GM18505 (cell line): ENCODE measurements at regions not wholly inside any gene's neighbourhood (a gene's known extent, or its start where the extent isn't known, plus 50 kb on each side); places are given as distances from the start of the nearest gene placed in this dataset.

Experiments
- ATAC-seq: cut with Tn5 transposase; IDR thresholded peaks from one replicate; pipeline ENCODE4 v1.9.1; 2021; ENCODE audit not compliant: unreplicated experiment
- POLR2A ChIP-seq: IDR thresholded peaks from 4 replicates; pipeline ENCODE4 v1.6.1; 2011; ENCODE audit warnings: borderline replicate concordance; ENCODE audit not compliant: insufficient read depth, insufficient read length; ENCODE audit errors: extremely low read depth

- no peak for ATAC-seq
- TF ChIP-seq POLR2A = no peak
Observed at GRCh38 chr4:175456131-175456530, 355.9 kb downstream of the GPM6A start.

DNA sequence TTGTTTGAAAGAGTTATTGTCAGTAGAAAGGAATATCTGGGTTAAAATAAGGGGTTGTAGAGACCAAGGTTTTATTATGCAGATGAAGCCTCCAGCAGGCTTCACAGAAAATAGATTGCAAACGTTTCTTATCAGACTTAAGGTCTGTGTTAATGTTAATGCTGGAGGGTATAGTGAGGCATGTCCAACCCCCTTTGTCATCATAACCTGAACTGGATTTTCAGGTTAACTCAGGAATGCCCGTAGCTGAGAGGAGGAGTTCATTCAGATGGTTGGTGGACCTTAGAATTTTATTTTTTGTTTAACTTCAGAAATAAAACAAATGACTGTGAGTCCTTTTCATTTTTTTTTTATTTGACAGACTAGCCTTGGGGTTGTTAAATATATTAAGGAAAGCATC is 354.1 kb downstream of the GPM6A start:
- TF ChIP-seq POLR2A = no peak
- ATAC-seq = no peak

- TF ChIP-seq POLR2A = no peak
- ATAC-seq = no peak
Observed at GRCh38 chr4:175459571-175459970, 352.5 kb downstream of the GPM6A start.

- no peak for ATAC-seq
- no peak for TF ChIP-seq POLR2A
Observed at GRCh38 chr4:175460414-175460813, 351.6 kb downstream of the GPM6A start.

GRCh38 chr4:175469514-175469913 is 342.6 kb downstream of the GPM6A start:
- no peak for TF ChIP-seq POLR2A
- no peak for ATAC-seq

- no peak for ATAC-seq
- TF ChIP-seq POLR2A = no peak
Observed at GRCh38 chr4:175470131-175470530, 341.9 kb downstream of the GPM6A start.

GRCh38 chr4:175480404-175480803 is 331.7 kb downstream of the GPM6A start:
- ATAC-seq = no peak
- no peak for TF ChIP-seq POLR2A

GRCh38 chr4:175499735-175500352 is 312.2 kb downstream of the GPM6A start:
- no peak for TF ChIP-seq POLR2A
- no peak for ATAC-seq

- TF ChIP-seq POLR2A = no peak
- ATAC-seq = no peak
Observed at GRCh38 chr4:175504318-175504717, 307.7 kb downstream of the GPM6A start.

- TF ChIP-seq POLR2A = no peak
- ATAC-seq = no peak
Observed at GRCh38 chr4:175509320-175509719, 302.7 kb downstream of the GPM6A start.

GRCh38 chr4:175511861-175512260 is 300.2 kb downstream of the GPM6A start:
- ATAC-seq = no peak
- no peak for TF ChIP-seq POLR2A

DNA sequence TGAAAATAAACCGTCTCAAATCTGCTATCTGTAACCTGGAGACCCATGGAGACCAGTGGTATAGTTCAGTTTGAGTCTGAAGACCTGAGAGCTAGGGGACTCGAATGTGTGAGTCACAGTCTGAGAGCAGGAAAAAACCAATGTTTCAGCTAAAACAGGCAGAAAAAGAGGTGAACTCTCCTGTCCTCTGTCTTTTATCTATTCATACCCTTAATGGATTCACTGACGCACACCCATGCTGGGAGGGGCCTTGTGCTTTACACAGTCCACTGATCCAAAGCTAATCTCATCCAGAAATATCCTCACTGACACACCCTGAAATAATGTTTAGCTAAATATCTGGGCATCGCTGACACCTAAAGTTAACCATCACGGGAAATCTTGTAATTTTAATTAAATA is 297.9 kb downstream of the GPM6A start:
- TF ChIP-seq POLR2A = no peak
- ATAC-seq = no peak

- no peak for ATAC-seq
- no peak for TF ChIP-seq POLR2A
Observed at GRCh38 chr4:175530655-175531054, 281.4 kb downstream of the GPM6A start.

DNA sequence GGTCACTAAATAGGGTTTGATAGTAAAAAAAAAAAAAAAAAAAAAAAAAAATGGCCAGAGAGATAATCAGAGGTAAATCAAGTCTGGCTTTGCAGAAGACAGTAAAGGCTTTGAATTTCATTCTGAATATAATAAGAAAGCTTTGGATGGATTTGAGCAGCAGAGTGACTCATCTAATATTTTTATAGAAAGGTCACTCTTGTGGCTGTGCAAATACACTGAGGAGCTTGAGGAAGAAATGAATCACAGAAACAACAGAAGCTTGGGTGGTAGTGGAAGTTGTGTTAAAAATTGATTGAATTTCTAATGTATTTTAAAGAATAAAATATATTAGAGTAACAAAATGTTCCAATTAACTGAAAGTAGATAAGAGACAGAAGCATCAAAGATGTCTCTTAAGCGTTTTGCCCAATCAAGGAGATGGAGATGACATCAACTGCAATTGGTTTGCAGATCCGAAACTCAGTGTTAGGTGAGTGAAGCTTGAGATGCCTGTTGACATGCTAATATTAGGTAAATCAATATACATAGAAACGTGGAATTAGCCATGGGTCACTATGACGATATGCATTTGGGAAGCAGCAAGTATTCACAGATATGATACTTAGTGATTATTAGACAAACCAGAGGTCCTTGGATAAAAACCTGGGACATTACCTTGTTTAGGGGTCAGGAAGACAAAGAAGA is 280.5 kb downstream of the GPM6A start:
- TF ChIP-seq POLR2A = no peak
- ATAC-seq = no peak
